CD4-positive, alpha-beta T cell treated with Interleukin-10 for 1 hour (primary cell): ENCODE measurements at regions not wholly inside any gene's neighbourhood (a gene's known extent, or its start where the extent isn't known, plus 50 kb on each side); places are given as distances from the start of the nearest gene placed in this dataset.

Experiments used
- DNase-seq: peaks from one replicate; pipeline ENCODE4 v3.0.0-alpha.2; 2020

- DNase-seq = no peak
Measured at GRCh38 chr7:85475476-85475875, 288.6 kb upstream of the SEMA3D start.

- DNase-seq = no peak
Measured at GRCh38 chr7:85475071-85475470, 288.2 kb upstream of the SEMA3D start.

GRCh38 chr7:85474234-85474633, 287.4 kb upstream of the SEMA3D start:
- DNase-seq = no peak

- no peak for DNase-seq
Measured at GRCh38 chr7:85471740-85472139, 284.9 kb upstream of the SEMA3D start.

- DNase-seq = no peak
Measured at GRCh38 chr7:85471307-85471706, 284.5 kb upstream of the SEMA3D start.

GRCh38 chr7:85469446-85470010, 282.7 kb upstream of the SEMA3D start:
- no peak for DNase-seq

GRCh38 chr7:85464042-85464651, 277.3 kb upstream of the SEMA3D start:
- DNase-seq = no peak

GRCh38 chr7:85462671-85463070, 275.8 kb upstream of the SEMA3D start:
- no peak for DNase-seq

GRCh38 chr7:85457911-85458310, 271.1 kb upstream of the SEMA3D start:
- DNase-seq = no peak

- no peak for DNase-seq
Measured at GRCh38 chr7:85456254-85456653, 269.4 kb upstream of the SEMA3D start.

GRCh38 chr7:85454904-85455303, 268.0 kb upstream of the SEMA3D start:
- no peak for DNase-seq

- no peak for DNase-seq
Measured at GRCh38 chr7:85452674-85453073, 265.8 kb upstream of the SEMA3D start.

- no peak for DNase-seq
Measured at GRCh38 chr7:85449478-85449877, 262.6 kb upstream of the SEMA3D start.

GRCh38 chr7:85447004-85447403, 260.1 kb upstream of the SEMA3D start:
- no peak for DNase-seq

- no peak for DNase-seq
Measured at GRCh38 chr7:85426487-85426960, 239.7 kb upstream of the SEMA3D start.

GRCh38 chr7:85424298-85424697, 237.4 kb upstream of the SEMA3D start:
- DNase-seq = no peak

GRCh38 chr7:85423209-85423895, 236.5 kb upstream of the SEMA3D start:
- DNase-seq = no peak

GRCh38 chr7:85415743-85416142, 228.9 kb upstream of the SEMA3D start:
- DNase-seq = no peak

- DNase-seq = no peak
Measured at GRCh38 chr7:85413718-85414117, 226.9 kb upstream of the SEMA3D start.

GRCh38 chr7:85412912-85413311, 226.1 kb upstream of the SEMA3D start:
- no peak for DNase-seq

- no peak for DNase-seq
Measured at GRCh38 chr7:85407391-85407790, 220.5 kb upstream of the SEMA3D start.

GRCh38 chr7:85405016-85405902, 218.4 kb upstream of the SEMA3D start:
- DNase-seq = no peak

- no peak for DNase-seq
Measured at GRCh38 chr7:85396676-85397075, 209.8 kb upstream of the SEMA3D start.
